ENCODE measurements at regions not wholly inside any gene's neighbourhood (a gene's known extent, or its start where the extent isn't known, plus 50 kb on each side); places are given as distances from the start of the nearest gene placed in this dataset.
"Not testable (repeated sequence)": the region's sequence is repeated elsewhere in the genome, so short reads cannot be mapped to it uniquely, and the experiment has no call there.

DNA sequence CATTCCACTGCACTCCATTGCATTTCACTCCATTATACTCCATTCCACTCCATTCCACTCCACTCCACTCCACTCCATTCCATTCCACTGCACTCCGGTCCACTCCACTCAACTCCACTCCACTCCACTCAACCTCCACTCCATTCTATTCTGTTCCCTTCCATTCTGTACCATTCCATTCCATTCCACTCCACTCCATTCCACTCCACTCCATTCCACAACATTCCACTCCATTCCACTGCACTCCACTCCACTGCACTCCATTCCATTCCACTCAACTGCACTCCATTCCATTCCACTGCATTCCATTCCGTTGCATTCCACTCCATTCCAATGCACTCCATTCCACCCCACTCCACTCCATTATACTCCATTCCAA lies 2565.3 kb upstream of the TPTE start:
- DNase-seq (ENCODE audit: low read depth in 2 of 2) = not testable (repeated sequence)

DNA sequence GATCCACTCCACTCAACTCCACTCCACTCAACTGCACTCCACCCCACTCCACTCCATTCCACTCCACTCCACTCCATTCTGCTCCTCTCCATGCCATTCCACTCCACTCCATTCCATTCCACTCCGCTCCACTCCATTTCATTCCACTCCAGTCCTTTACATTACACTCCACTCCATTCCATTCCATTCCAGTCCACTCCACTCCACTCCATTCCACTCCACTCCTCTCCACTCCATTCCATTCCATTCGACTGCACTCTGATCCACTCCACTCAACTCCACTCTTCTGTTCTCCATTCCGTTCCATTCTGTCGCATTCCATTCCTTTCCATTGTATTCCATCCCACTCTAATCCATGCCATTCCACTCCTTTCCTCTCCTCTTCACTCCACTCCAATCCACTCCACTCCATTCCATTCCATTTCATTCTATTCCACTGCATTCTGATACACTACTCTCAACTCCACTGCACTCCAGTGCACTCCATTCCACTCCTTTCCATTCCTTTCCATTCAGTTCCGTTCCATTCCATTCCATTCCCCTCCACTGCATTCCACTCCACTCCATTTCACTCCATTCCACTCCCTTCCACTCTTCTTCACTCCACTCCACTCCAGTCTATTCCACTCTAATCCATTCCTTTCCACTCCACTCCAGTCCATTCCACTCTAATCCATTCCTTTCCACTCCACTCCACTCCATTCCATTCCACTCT lies 2564.2 kb upstream of the TPTE start:
- DNase-seq (ENCODE audit: low read depth in 2 of 2) = not testable (repeated sequence)

GRCh38 chr21:7957713-7958064 lies 2563.7 kb upstream of the TPTE start:
- no peak for DNase-seq (ENCODE audit: low read depth in 2 of 2)
